Tibial nerve (tissue), 3 donors: ENCODE measurements at regions not wholly inside any gene's neighbourhood (a gene's known extent, or its start where the extent isn't known, plus 50 kb on each side); places are given as distances from the start of the nearest gene placed in this dataset.

Experiments
- POLR2A ChIP-seq, 2 donors: fragments of 450-650 bp; IDR thresholded peaks; one replicate each; pipeline ENCODE4 v1.6.1; 2017; ENCODE audit warnings: antibody characterized with exemption in 2 of 2, mild to moderate bottlenecking in 2 of 2, moderate library complexity in 2 of 2
- TF ChIP-seq, protein P1 (sequence below), 5 experiments: fragments of 200-600 bp in 3 of 5; fragments of 450-650 bp in 2 of 5; sonication (generic) in 3 of 5; IDR thresholded peaks; one replicate each; pipeline ENCODE4 v1.5.1; 2016 to 2019; ENCODE audit warnings: antibody characterized with exemption in 5 of 5, mild to moderate bottlenecking in 3 of 5, moderate library complexity in 2 of 5

- TF ChIP-seq POLR2A (IDR thresholded peaks at IDR 0.05): no peak
- TF ChIP-seq, protein P1, sequence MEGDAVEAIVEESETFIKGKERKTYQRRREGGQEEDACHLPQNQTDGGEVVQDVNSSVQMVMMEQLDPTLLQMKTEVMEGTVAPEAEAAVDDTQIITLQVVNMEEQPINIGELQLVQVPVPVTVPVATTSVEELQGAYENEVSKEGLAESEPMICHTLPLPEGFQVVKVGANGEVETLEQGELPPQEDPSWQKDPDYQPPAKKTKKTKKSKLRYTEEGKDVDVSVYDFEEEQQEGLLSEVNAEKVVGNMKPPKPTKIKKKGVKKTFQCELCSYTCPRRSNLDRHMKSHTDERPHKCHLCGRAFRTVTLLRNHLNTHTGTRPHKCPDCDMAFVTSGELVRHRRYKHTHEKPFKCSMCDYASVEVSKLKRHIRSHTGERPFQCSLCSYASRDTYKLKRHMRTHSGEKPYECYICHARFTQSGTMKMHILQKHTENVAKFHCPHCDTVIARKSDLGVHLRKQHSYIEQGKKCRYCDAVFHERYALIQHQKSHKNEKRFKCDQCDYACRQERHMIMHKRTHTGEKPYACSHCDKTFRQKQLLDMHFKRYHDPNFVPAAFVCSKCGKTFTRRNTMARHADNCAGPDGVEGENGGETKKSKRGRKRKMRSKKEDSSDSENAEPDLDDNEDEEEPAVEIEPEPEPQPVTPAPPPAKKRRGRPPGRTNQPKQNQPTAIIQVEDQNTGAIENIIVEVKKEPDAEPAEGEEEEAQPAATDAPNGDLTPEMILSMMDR (IDR thresholded peaks at IDR 0.05): no peak
These were observed 698.5 kb upstream of the BRINP3 start for GRCh38 chr1:191176131-191176530.
